Mononuclear cell (primary cell): ENCODE measurements at regions not wholly inside any gene's neighbourhood (a gene's known extent, or its start where the extent isn't known, plus 50 kb on each side); places are given as distances from the start of the nearest gene placed in this dataset.

Source experiments
- H3K27me3 ChIP-seq: 2 replicates; pipeline ENCODE4 v1.6.0; 2011; ENCODE audit warnings: low read length, control low read depth; ENCODE audit not compliant: insufficient read depth
- H3K4me1 ChIP-seq: 2 replicates; pipeline ENCODE4 v1.5.1; 2011; ENCODE audit warnings: mild to moderate bottlenecking, low read length, control low read depth; ENCODE audit not compliant: insufficient read depth
- H3K4me3 ChIP-seq: 2 replicates; pipeline ENCODE4 v1.5.1; 2011; ENCODE audit warnings: mild to moderate bottlenecking, low read length, moderate library complexity
- H3K9me3 ChIP-seq: 2 replicates; pipeline ENCODE4 v1.5.1; 2011; ENCODE audit warnings: low read depth, mild to moderate bottlenecking, control low read depth, low read length

- H3K4me3 ChIP-seq = no peak overlapping the region
- no peaks in the 10 kb centered on the region for H3K27me3 ChIP-seq
- H3K9me3 ChIP-seq = no peaks in the 10 kb centered on the region
- no peaks in the 10 kb centered on the region for H3K4me1 ChIP-seq
These were observed 50.3 kb upstream of the HMHB1 start for GRCh38 chr5:143761663-143762062.

- Histone ChIP-seq H3K4me1 (no peaks in the 10 kb centered on the region), H3K4me3 (no peak overlapping the region), H3K27me3 (no peaks in the 10 kb centered on the region)
These were observed 51.2 kb upstream of the HMHB1 start for GRCh38 chr5:143760755-143761154.

GRCh38 chr5:143760131-143760505 is 51.8 kb upstream of the HMHB1 start:
- Histone ChIP-seq H3K9me3 (no peaks in the 10 kb centered on the region), H3K4me3 (no peak overlapping the region), H3K27me3 (no peaks in the 10 kb centered on the region), H3K4me1 (no peaks in the 10 kb centered on the region)

More at GRCh38 chr5:143760755-143761154, 51.2 kb upstream of the HMHB1 start:
- no peaks in the 10 kb centered on the region for H3K9me3 ChIP-seq

GRCh38 chr5:143759396-143760130 is 52.4 kb upstream of the HMHB1 start:
- no peaks in the 10 kb centered on the region for H3K27me3 ChIP-seq
- no peaks in the 10 kb centered on the region for H3K4me1 ChIP-seq
- no peak overlapping the region for H3K4me3 ChIP-seq
- H3K9me3 ChIP-seq = no peaks in the 10 kb centered on the region

GRCh38 chr5:143758750-143759149 is 53.2 kb upstream of the HMHB1 start:
- no peaks in the 10 kb centered on the region for H3K4me1 ChIP-seq
- no peaks in the 10 kb centered on the region for H3K9me3 ChIP-seq
- no peaks in the 10 kb centered on the region for H3K27me3 ChIP-seq
- H3K4me3 ChIP-seq = no peak overlapping the region

- Histone ChIP-seq H3K9me3 (no peaks in the 10 kb centered on the region), H3K4me3 (no peak overlapping the region), H3K4me1 (no peaks in the 10 kb centered on the region)
These were observed 53.9 kb upstream of the HMHB1 start for GRCh38 chr5:143758015-143758414.

GRCh38 chr5:143757116-143757515 is 54.8 kb upstream of the HMHB1 start:
- Histone ChIP-seq H3K4me3 (no peak overlapping the region), H3K27me3 (no peaks in the 10 kb centered on the region), H3K9me3 (no peaks in the 10 kb centered on the region), H3K4me1 (no peaks in the 10 kb centered on the region)

More at GRCh38 chr5:143758015-143758414, 53.9 kb upstream of the HMHB1 start:
- H3K27me3 ChIP-seq = no peaks in the 10 kb centered on the region

GRCh38 chr5:143755966-143756365 is 56.0 kb upstream of the HMHB1 start:
- H3K9me3 ChIP-seq = no peaks in the 10 kb centered on the region
- H3K27me3 ChIP-seq = no peaks in the 10 kb centered on the region

GRCh38 chr5:143752165-143752850 is 59.7 kb upstream of the HMHB1 start:
- Histone ChIP-seq H3K9me3 (no peaks in the 10 kb centered on the region), H3K4me1 (no peaks in the 10 kb centered on the region), H3K27me3 (no peaks in the 10 kb centered on the region), H3K4me3 (no peak overlapping the region)

More at GRCh38 chr5:143755966-143756365, 56.0 kb upstream of the HMHB1 start:
- Histone ChIP-seq H3K4me3 (no peak overlapping the region), H3K4me1 (no peaks in the 10 kb centered on the region)

- no peaks in the 10 kb centered on the region for H3K9me3 ChIP-seq
- H3K4me1 ChIP-seq = no peaks in the 10 kb centered on the region
- H3K4me3 ChIP-seq = no peak overlapping the region
- no peaks in the 10 kb centered on the region for H3K27me3 ChIP-seq
These were observed 60.6 kb upstream of the HMHB1 start for GRCh38 chr5:143751342-143751741.

- no peaks in the 10 kb centered on the region for H3K27me3 ChIP-seq
- H3K4me3 ChIP-seq = no peak overlapping the region
- H3K9me3 ChIP-seq = no peaks in the 10 kb centered on the region
- no peaks in the 10 kb centered on the region for H3K4me1 ChIP-seq
These were observed 62.3 kb upstream of the HMHB1 start for GRCh38 chr5:143749581-143750205.

GRCh38 chr5:143748516-143748915 is 63.4 kb upstream of the HMHB1 start:
- H3K9me3 ChIP-seq = no peaks in the 10 kb centered on the region
- no peaks in the 10 kb centered on the region for H3K27me3 ChIP-seq
- H3K4me3 ChIP-seq = no peak overlapping the region
- H3K4me1 ChIP-seq = no peaks in the 10 kb centered on the region

GRCh38 chr5:143742951-143743350 is 69.0 kb upstream of the HMHB1 start:
- H3K4me1 ChIP-seq = peaks cover 10% of the 10 kb centered on the region
- no peaks in the 10 kb centered on the region for H3K9me3 ChIP-seq
- no peak overlapping the region for H3K4me3 ChIP-seq
- H3K27me3 ChIP-seq = no peaks in the 10 kb centered on the region

GRCh38 chr5:143741421-143741820 is 70.5 kb upstream of the HMHB1 start:
- Histone ChIP-seq H3K9me3 (no peaks in the 10 kb centered on the region), H3K4me1 (peaks cover 10% of the 10 kb centered on the region), H3K27me3 (no peaks in the 10 kb centered on the region), H3K4me3 (no peak overlapping the region)

GRCh38 chr5:143740956-143741355 is 71.0 kb upstream of the HMHB1 start:
- Histone ChIP-seq H3K4me3 (no peak overlapping the region), H3K4me1 (peaks cover 10% of the 10 kb centered on the region), H3K9me3 (no peaks in the 10 kb centered on the region), H3K27me3 (no peaks in the 10 kb centered on the region)
